HG03135 (cell line): ENCODE measurements at regions not wholly inside any gene's neighbourhood (a gene's known extent, or its start where the extent isn't known, plus 50 kb on each side); places are given as distances from the start of the nearest gene placed in this dataset.

ENCODE experiments used
- ATAC-seq: cut with Tn5 transposase; IDR thresholded peaks from one replicate; pipeline ENCODE4 v1.9.1; 2021; ENCODE audit warnings: mild to moderate bottlenecking, moderate library complexity; ENCODE audit not compliant: unreplicated experiment

GRCh38 chr10:130941886-130942285 lies 369.6 kb downstream of the TCERG1L start:
- no peak for ATAC-seq

- ATAC-seq: no peak
These were observed 359.4 kb downstream of the TCERG1L start for GRCh38 chr10:130952086-130952485.

GRCh38 chr10:130954326-130954905 lies 357.1 kb downstream of the TCERG1L start:
- no peak for ATAC-seq

GRCh38 chr10:130956251-130956650 lies 355.3 kb downstream of the TCERG1L start:
- no peak for ATAC-seq

- ATAC-seq: no peak
These were observed 354.1 kb downstream of the TCERG1L start for GRCh38 chr10:130957423-130957822.

GRCh38 chr10:130958003-130958402 lies 353.5 kb downstream of the TCERG1L start:
- no peak for ATAC-seq

GRCh38 chr10:130958981-130959751 lies 352.4 kb downstream of the TCERG1L start:
- ATAC-seq: no peak

DNA sequence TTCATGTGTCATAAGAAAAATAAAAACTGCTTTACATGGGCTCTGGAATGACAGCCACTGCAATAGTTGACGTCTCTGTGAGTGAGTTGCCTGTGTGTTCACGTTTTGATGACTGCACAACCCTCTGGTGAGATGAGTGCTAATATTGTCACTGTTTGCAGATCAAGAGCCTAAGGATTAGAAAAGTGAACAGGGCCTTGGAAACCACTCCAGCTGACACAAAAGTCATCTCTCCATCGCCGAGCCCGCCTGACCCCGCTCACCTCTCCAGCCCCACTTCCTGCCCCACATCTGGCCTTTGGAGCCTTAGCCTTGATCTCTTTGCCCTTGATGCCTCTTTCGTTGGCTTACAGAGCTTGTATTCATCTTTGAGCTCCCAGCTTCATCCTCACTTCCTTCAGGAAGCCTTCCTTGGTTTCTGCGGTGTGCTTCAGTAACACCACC lies 351.7 kb downstream of the TCERG1L start:
- ATAC-seq: no peak

- no peak for ATAC-seq
These were observed 351.0 kb downstream of the TCERG1L start for GRCh38 chr10:130960531-130960930.

DNA sequence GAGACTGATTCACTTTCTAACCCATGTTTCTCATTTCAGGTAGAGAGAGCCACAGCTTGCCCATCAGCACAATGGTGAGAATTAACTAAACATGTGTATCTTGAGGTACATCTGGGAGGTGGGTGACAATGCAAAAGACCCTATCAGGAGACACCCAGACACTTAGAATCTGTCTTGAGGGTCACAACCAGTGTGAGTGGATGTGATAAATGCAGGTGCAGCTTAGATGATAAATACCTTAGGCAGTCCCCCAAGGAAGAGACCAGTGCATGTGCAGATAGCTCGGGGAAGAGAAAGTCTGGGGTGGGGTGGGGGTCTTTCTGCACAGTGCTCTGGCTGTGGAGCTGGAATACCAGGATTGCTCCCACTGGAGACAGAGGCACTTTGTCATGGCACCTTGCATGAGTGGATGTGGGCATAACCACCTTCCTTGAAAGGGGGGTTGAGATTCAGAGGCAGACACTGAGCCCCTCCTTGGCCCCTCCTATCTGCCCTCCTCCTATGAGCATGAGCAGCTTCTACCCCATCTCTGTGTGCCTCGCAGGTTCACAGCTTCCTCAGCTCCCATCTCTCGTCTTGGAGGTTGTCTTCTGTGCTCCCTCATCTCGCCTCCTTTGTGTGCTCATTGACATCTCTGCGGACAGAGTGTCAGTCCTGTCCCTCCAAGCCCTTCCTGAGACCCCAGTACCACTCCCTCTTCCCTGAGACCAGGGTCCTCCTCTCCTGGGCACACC lies 349.8 kb downstream of the TCERG1L start:
- no peak for ATAC-seq

DNA sequence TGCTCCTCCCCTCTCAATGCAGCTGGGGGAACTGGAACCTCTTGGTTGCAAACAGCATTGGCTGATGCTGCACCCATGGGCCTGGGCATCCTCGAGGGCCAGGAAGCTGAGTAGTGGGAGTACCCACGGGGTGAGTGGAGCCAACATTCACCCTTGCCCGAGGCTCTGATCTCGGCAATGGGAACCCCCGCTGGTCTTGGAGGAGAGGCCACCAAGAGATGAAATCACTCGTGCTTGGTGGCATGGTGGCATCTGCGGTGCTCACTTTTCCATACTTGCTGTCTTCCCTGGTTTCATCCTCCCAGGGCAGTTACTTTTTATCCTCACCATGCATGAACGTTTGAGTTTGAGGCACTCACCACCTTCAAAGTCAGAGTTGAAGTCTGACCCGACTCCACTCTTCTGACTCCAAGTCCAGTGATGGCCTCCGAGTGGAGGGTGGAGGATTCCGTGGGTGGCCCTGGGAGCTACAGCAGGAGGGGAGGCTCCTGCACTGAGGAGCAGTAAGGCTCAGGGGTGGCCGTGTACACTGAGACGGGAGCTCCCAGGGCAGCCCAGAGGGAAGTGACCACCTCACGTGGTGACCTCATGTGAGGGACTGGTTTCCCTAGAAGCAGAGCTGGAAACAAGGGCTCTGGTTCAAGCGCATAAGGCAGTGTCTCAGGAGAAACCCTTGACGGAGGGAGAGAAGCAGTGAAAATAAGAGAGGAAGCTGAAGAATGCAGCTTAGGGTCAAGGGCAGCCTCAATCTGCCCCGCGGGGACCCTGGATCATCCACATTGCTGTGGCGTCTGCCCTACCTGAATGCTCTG lies 349.1 kb downstream of the TCERG1L start:
- no peak for ATAC-seq

DNA sequence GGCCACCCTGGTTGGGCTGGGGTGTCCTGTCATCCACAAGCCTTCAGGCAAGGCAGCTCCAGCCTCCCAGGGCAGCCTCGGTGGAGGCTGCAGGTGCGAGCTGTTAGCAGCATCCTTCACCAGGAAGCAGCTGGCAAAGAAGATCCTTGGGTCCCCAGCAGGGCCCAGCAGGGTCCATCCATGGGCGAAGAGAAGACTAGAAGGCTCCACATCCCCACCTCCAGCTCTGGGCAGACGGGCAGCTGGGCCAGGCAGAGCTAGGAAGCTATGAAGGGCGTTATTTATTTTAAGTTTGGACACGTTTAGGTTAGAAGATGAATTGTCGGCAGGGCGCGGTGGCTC lies 348.5 kb downstream of the TCERG1L start:
- no peak for ATAC-seq

DNA sequence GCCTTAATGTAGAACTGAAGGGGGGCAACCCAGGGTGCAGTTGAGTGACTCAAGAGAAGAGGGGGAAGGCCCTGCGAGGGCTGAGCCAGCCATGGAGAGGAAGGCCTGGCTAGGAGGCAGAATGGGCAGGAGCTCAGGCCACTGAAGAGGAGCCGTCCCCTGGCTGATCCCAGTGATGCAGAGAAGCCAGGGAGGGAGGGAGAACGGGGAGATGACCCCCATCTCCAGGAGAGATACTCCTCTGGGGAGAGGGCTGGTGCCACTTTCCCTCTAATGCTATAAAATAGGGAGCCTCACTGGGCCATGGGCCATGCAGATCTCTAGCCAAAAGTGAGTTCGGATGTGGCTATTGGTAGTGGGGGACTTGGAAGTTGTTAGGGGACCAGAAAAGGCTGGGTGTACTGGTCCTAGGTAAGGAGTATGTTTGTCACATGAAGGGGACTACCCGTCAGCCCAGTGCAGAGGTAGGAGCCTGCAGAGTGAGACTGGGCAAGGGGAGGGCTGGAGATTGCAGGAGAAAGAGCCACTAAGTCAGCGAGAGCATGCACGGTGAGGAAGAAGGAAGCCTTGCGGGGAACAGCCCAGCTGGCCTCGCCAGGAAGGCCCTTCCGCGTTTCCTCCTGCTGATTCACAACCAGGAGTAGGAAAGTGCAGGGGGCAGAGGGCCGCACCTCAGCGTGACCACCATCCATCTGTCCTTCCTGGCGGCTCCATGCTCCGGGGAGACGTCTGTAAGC lies 347.6 kb downstream of the TCERG1L start:
- no peak for ATAC-seq

- no peak for ATAC-seq
These were observed 346.8 kb downstream of the TCERG1L start for GRCh38 chr10:130964771-130965170.

GRCh38 chr10:130967161-130967560 lies 344.4 kb downstream of the TCERG1L start:
- ATAC-seq: no peak

- no peak for ATAC-seq
These were observed 343.7 kb downstream of the TCERG1L start for GRCh38 chr10:130967784-130968183.

DNA sequence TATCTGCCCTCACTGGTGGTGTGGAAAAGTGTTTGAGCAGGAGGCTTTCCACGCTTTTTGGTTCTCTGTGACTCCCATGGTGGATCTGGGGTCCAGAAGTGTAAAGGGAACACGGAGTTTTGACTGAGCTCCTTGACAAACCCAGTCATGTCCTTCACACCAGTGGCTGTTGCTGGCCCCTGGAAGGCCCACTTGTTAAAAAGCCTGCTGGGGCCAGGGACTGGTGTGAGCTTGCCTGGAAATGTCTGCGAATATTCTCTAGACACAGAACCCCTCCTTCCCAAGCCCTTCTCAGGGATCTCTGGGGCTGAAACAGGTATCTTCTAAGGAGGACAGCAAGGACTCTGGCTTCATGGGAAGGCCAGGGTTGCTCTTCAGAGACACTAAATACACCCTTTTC lies 343.0 kb downstream of the TCERG1L start:
- no peak for ATAC-seq

DNA sequence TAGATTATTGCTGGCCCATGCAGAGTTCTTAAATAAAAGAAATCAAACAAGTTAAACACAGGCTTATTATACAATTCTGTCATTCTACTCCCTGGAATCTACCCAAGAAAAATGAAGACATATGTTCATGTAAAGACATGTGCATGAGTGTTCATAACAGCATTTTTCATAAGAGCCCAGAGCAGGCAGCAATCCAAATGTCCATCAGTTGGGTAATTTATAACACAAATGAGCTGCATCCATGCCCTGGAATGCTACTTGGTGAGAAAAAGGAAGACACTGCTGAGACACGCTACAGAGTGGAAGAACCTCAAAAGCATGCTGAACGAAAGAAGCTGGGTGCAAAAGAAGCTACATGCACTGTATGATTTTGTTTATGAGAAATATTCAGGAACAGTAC lies 342.6 kb downstream of the TCERG1L start:
- ATAC-seq: no peak

GRCh38 chr10:130969700-130970099 lies 341.8 kb downstream of the TCERG1L start:
- no peak for ATAC-seq

DNA sequence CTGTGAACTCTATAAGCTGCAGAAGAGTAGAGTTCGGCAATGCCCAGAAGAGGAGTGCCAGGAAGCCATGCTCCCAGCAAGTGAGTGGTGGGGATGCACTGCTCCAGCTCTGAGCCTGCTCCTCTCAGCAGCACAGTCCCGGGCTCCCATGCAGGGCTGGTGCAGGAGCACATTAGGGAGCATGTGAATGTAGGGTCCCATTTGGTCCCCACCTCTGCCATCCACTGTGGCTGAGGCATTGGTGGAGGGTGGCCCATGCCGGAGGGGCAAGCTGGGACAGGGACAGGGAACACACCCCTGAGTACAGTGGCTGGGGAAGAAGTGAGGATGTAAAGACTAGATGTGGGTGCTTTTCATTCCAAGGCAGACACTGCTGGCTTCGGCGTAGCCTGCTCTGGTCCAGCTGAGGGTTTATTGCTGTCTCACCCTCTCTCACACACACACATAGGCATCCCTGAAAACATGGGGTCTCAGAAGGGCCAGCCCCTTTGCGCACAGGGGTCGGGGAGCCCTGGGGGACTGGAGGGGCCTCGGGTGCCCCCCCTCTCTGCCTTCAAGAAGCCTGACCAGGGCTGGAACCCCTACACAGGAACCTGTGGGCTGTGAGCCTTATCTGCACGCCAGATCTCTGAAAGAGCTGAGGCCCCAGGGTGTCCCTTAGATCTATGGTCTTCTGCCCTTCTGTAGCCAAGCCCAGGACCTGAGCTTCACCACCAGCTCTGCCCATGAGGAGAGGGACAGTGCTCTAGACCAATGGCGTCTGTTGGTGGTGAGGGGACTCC lies 341.0 kb downstream of the TCERG1L start:
- ATAC-seq: no peak
